SU-DHL-6 (cell line): ENCODE measurements at regions not wholly inside any gene's neighbourhood (a gene's known extent, or its start where the extent isn't known, plus 50 kb on each side); places are given as distances from the start of the nearest gene placed in this dataset.

Experiments
- EZH2phosphoT487 ChIP-seq: fragments of 200-600 bp; sonication (generic), shearing (Covaris generic); conservative IDR thresholded peaks from 2 replicates; pipeline ENCODE4 v1.6.1; 2018; ENCODE audit warnings: mild to moderate bottlenecking, antibody characterized with exemption, low read length, moderate library complexity, mixed read lengths
- TF ChIP-seq, protein P1 (sequence below): fragments of 200-600 bp; sonication (generic); IDR thresholded peaks from one replicate; pipeline ENCODE4 v1.5.1; 2017; ENCODE audit warnings: antibody characterized with exemption, mild to moderate bottlenecking, low read length, moderate library complexity; ENCODE audit not compliant: insufficient read depth, poor library complexity, severe bottlenecking

DNA sequence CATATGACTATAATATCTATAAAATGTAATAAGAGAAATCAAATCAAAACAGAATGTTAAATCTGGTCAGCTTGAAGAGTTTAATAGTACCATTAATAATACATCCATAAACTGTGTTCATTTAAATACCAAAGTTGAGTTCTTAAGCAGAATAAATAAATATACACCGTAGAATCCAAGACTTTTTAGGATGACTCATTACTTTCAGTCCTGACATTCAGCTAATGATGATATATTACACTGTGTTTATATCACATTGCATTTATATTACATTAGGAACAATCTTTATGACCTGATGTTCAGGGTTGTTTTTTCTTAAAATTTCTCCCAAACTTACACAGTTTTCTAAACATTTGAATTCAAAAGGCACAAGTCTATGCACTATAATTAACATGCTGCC is 331.3 kb downstream of the SS18 start:
- TF ChIP-seq EZH2phosphoT487, result no peak
- TF ChIP-seq, protein P1, sequence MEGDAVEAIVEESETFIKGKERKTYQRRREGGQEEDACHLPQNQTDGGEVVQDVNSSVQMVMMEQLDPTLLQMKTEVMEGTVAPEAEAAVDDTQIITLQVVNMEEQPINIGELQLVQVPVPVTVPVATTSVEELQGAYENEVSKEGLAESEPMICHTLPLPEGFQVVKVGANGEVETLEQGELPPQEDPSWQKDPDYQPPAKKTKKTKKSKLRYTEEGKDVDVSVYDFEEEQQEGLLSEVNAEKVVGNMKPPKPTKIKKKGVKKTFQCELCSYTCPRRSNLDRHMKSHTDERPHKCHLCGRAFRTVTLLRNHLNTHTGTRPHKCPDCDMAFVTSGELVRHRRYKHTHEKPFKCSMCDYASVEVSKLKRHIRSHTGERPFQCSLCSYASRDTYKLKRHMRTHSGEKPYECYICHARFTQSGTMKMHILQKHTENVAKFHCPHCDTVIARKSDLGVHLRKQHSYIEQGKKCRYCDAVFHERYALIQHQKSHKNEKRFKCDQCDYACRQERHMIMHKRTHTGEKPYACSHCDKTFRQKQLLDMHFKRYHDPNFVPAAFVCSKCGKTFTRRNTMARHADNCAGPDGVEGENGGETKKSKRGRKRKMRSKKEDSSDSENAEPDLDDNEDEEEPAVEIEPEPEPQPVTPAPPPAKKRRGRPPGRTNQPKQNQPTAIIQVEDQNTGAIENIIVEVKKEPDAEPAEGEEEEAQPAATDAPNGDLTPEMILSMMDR, result no peak
